DND-41 (cell line): ENCODE measurements at regions not wholly inside any gene's neighbourhood (a gene's known extent, or its start where the extent isn't known, plus 50 kb on each side); places are given as distances from the start of the nearest gene placed in this dataset.

ENCODE experiments used
- CTCF ChIP-seq: IDR thresholded peaks from 2 replicates; pipeline ENCODE4 v1.5.1; 2012; ENCODE audit warnings: borderline replicate concordance, low read length, moderate library complexity, mild to moderate bottlenecking; ENCODE audit not compliant: poor library complexity, severe bottlenecking; ENCODE audit errors: extremely low read depth
- EZH2 ChIP-seq: IDR thresholded peaks from 3 replicates; pipeline ENCODE4 v1.6.1; 2012; ENCODE audit warnings: borderline replicate concordance, low read depth, mild to moderate bottlenecking, moderate library complexity, low read length, inconsistent platforms; ENCODE audit not compliant: severe bottlenecking

GRCh38 chr6:168145747-168146596 lies 67.0 kb upstream of the FRMD1 start:
- no peak for TF ChIP-seq EZH2
- TF ChIP-seq CTCF = no peak
